Smooth muscle cell (in vitro differentiated cells): ENCODE measurements at regions not wholly inside any gene's neighbourhood (a gene's known extent, or its start where the extent isn't known, plus 50 kb on each side); places are given as distances from the start of the nearest gene placed in this dataset.

ENCODE experiments used
- DNase-seq: peaks from one replicate; lab custom pipeline; 2025; ENCODE audit not compliant: unreplicated experiment; lab: John Stamatoyannopoulos, UW
- H2AFZ ChIP-seq: fragments of 200-600 bp; sonication (generic); 2 replicates; pipeline ENCODE4 v1.6.0; 2016; ENCODE audit warnings: antibody characterized with exemption, low read depth, mild to moderate bottlenecking
- H3F3A ChIP-seq: fragments of 200-600 bp; sonication (generic); 2 replicates; pipeline ENCODE4 v1.6.0; 2017; ENCODE audit warnings: antibody characterized with exemption, low read depth
- H3K27ac ChIP-seq: fragments of 200-600 bp; sonication (generic); 2 replicates; pipeline ENCODE4 v1.5.1; 2016; ENCODE audit warnings: low read depth, mild to moderate bottlenecking
- H3K27me3 ChIP-seq: fragments of 200-600 bp; sonication (generic); 2 replicates; pipeline ENCODE4 v1.6.1; 2016; ENCODE audit warnings: low read depth, mild to moderate bottlenecking
- H3K36me3 ChIP-seq: fragments of 200-600 bp; sonication (generic); 2 replicates; pipeline ENCODE4 v1.5.1; 2016; ENCODE audit warnings: low read depth
- H3K4me1 ChIP-seq: fragments of 200-600 bp; sonication (generic); 2 replicates; pipeline ENCODE4 v1.5.1; 2016; ENCODE audit warnings: low read depth
- H3K4me2 ChIP-seq: fragments of 200-600 bp; sonication (generic); 2 replicates; pipeline ENCODE4 v1.6.0; 2016; ENCODE audit warnings: mild to moderate bottlenecking
- H3K4me3 ChIP-seq: fragments of 200-600 bp; sonication (generic); 2 replicates; pipeline ENCODE4 v1.5.1; 2016; ENCODE audit warnings: mild to moderate bottlenecking
- H3K79me2 ChIP-seq: fragments of 200-600 bp; sonication (generic); 2 replicates; pipeline ENCODE4 v1.6.0; 2016; ENCODE audit warnings: low read depth, mild to moderate bottlenecking
- H3K9ac ChIP-seq: fragments of 200-600 bp; sonication (generic); 2 replicates; pipeline ENCODE4 v1.6.0; 2016; ENCODE audit warnings: low read depth
- H3K9me3 ChIP-seq: fragments of 200-600 bp; sonication (generic); replicated peaks from 2 replicates; pipeline ENCODE4 v1.5.1; 2016; ENCODE audit warnings: low read depth
- H4K20me1 ChIP-seq: fragments of 200-600 bp; sonication (generic); 2 replicates; pipeline ENCODE4 v1.6.0; 2016; ENCODE audit warnings: low read depth
- CTCF ChIP-seq: fragments of 200-600 bp; sonication (generic); IDR thresholded peaks from 2 replicates; pipeline ENCODE4 v1.5.1; 2017; ENCODE audit warnings: borderline replicate concordance, mild to moderate bottlenecking, antibody characterized with exemption; ENCODE audit not compliant: insufficient read depth, poor library complexity, severe bottlenecking
- WGBS: methylation state at CpG from one replicate; pipeline ENCODE4 v1.1.7; 2016; ENCODE audit warnings: low lambda C conversion rate; 5-methylcytosine and 5-hydroxymethylcytosine counted together

GRCh38 chr13:68808456-68808855 lies 1299.2 kb upstream of the ATXN8OS start:
- Histone ChIP-seq H3K79me2 (no peaks in the 10 kb centered on the region), H3K4me2 (no peak overlapping the region), H3K27ac (no peak overlapping the region), H3K9me3 (no peaks in the 10 kb centered on the region), H3K4me3 (no peak overlapping the region), H4K20me1 (no peaks in the 10 kb centered on the region), H3F3A (no peaks in the 10 kb centered on the region), H3K9ac (no peak overlapping the region), H3K4me1 (no peaks in the 10 kb centered on the region), H2AFZ (no peak overlapping the region), H3K36me3 (no peaks in the 10 kb centered on the region), H3K27me3 (no peaks in the 10 kb centered on the region)
- TF ChIP-seq CTCF, result no peak
- WGBS, result 95% methylated on average over 3 of the region's 3 CpGs
- DNase-seq, result no peak

GRCh38 chr13:68806125-68806524 lies 1301.5 kb upstream of the ATXN8OS start:
- H3K4me2 ChIP-seq, result no peak overlapping the region
- no peak overlapping the region for H2AFZ ChIP-seq
- no peak for TF ChIP-seq CTCF
- H3K36me3 ChIP-seq, result no peaks in the 10 kb centered on the region
- H3K27ac ChIP-seq, result no peak overlapping the region
- no peak for DNase-seq
- no peak overlapping the region for H3K4me3 ChIP-seq
- H3K79me2 ChIP-seq, result no peaks in the 10 kb centered on the region
- no peaks in the 10 kb centered on the region for H3K4me1 ChIP-seq
- H3K9ac ChIP-seq, result no peak overlapping the region
- WGBS, result 91% methylated on average over 2 of the region's 2 CpGs
- H4K20me1 ChIP-seq, result no peaks in the 10 kb centered on the region
- no peaks in the 10 kb centered on the region for H3F3A ChIP-seq
- no peaks in the 10 kb centered on the region for H3K9me3 ChIP-seq
- H3K27me3 ChIP-seq, result no peaks in the 10 kb centered on the region

DNA sequence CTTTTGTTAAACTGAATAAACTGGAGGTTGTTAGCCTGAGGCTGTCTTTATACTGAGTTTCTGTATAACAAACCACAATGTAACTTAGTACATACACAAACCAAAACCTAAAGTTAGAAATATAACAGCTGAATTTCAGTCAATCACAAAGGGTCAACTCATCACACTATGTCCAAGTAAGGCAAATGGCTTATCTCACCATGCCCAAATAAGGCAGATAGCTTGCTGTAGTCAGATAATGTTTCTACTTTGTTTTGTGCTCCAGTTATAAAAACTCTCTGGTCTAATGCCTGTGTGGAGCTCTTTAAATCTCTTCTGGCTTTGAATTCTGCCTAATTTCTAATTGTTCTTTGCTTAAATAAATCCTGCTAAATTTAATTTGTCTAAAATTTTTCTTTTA lies 1323.4 kb upstream of the ATXN8OS start:
- no peak overlapping the region for H2AFZ ChIP-seq
- no peak overlapping the region for H3K4me2 ChIP-seq
- H4K20me1 ChIP-seq, result no peaks in the 10 kb centered on the region
- TF ChIP-seq CTCF, result no peak
- no peak for DNase-seq
- no peaks in the 10 kb centered on the region for H3K79me2 ChIP-seq
- no peaks in the 10 kb centered on the region for H3K9me3 ChIP-seq
- H3K4me3 ChIP-seq, result no peak overlapping the region
- no peaks in the 10 kb centered on the region for H3K27me3 ChIP-seq
- H3F3A ChIP-seq, result no peaks in the 10 kb centered on the region
- H3K27ac ChIP-seq, result no peak overlapping the region
- no peaks in the 10 kb centered on the region for H3K36me3 ChIP-seq
- H3K4me1 ChIP-seq, result no peaks in the 10 kb centered on the region
- no peak overlapping the region for H3K9ac ChIP-seq

GRCh38 chr13:68759617-68760016 lies 1348.0 kb upstream of the ATXN8OS start:
- Histone ChIP-seq H3F3A (no peaks in the 10 kb centered on the region), H2AFZ (no peak overlapping the region), H3K27ac (no peak overlapping the region), H3K4me2 (no peak overlapping the region), H3K79me2 (no peaks in the 10 kb centered on the region), H3K4me1 (no peaks in the 10 kb centered on the region), H3K27me3 (no peaks in the 10 kb centered on the region), H3K36me3 (no peaks in the 10 kb centered on the region), H3K9ac (no peak overlapping the region), H3K9me3 (no peaks in the 10 kb centered on the region), H3K4me3 (no peak overlapping the region), H4K20me1 (no peaks in the 10 kb centered on the region)
- no peak for TF ChIP-seq CTCF
- WGBS, result 93% methylated on average over 2 of the region's 2 CpGs
- DNase-seq, result no peak
